ENCODE measurements at regions not wholly inside any gene's neighbourhood (a gene's known extent, or its start where the extent isn't known, plus 50 kb on each side); places are given as distances from the start of the nearest gene placed in this dataset.

GRCh38 chr4:30862196-30862595, 142.0 kb downstream of the PCDH7 start:
- no peak for TF ChIP-seq CTCF (IDR thresholded peaks at IDR 0.05)
- no peaks in the 10 kb centered on the region for H3K4me1 Mint-ChIP-seq
- no peak overlapping the region for H3K4me3 Mint-ChIP-seq
- H3K9me3 Mint-ChIP-seq = peaks cover 8 to 12% of the 10 kb centered on the region in 2 donors
- H3K36me3 Mint-ChIP-seq = no peaks in the 10 kb centered on the region
- no CpG with 5 or more reads among the region's 1 CpG for WGBS (ENCODE audit: insufficient coverage)
- no peak overlapping the region for H3K27ac ChIP-seq (ENCODE audit: low read length)
- no peak for ATAC-seq
- H3K4me3 ChIP-seq (ENCODE audit: low read length) = no peak overlapping the region
- no peaks in the 10 kb centered on the region for H3K9me3 ChIP-seq (ENCODE audit: control insufficient read depth, insufficient read depth, low read length)
- no peaks in the 10 kb centered on the region for H3K36me3 ChIP-seq (ENCODE audit: control insufficient read depth, insufficient read depth, low read length)
- no peaks in the 10 kb centered on the region for H3K27me3 Mint-ChIP-seq (ENCODE audit: low read depth in 2 of 2)
- no peaks in the 10 kb centered on the region for H3K4me1 ChIP-seq (ENCODE audit: control insufficient read depth, insufficient read depth, low read length)
- no peak overlapping the region for H3K27ac Mint-ChIP-seq
- DNase-seq = no peak
- no peaks in the 10 kb centered on the region for H3K27me3 ChIP-seq (ENCODE audit: control insufficient read depth, insufficient read depth, low read length)
- intact Hi-C loops (cut with micrococcal nuclease) = no loop called here

- ATAC-seq = no peak
- no peaks in the 10 kb centered on the region for H3K27me3 ChIP-seq (ENCODE audit: control insufficient read depth, insufficient read depth, low read length)
- Mint-ChIP-seq H3K4me3 (no peak overlapping the region), H3K27me3 (ENCODE audit: low read depth in 2 of 2) (no peaks in the 10 kb centered on the region), H3K27ac (no peak overlapping the region), H3K4me1 (no peaks in the 10 kb centered on the region), H3K36me3 (no peaks in the 10 kb centered on the region), H3K9me3 (peaks cover 8 to 12% of the 10 kb centered on the region in 2 donors)
- no peaks in the 10 kb centered on the region for H3K4me1 ChIP-seq (ENCODE audit: control insufficient read depth, insufficient read depth, low read length)
- TF ChIP-seq CTCF (IDR thresholded peaks at IDR 0.05) = no peak
- intact Hi-C loops (cut with micrococcal nuclease) = no loop called here
- DNase-seq = no peak
- H3K4me3 ChIP-seq (ENCODE audit: low read length) = no peak overlapping the region
- no peaks in the 10 kb centered on the region for H3K9me3 ChIP-seq (ENCODE audit: control insufficient read depth, insufficient read depth, low read length)
- no peaks in the 10 kb centered on the region for H3K36me3 ChIP-seq (ENCODE audit: control insufficient read depth, insufficient read depth, low read length)
- WGBS (ENCODE audit: insufficient coverage) = 90% methylated on average over 2 of the region's 2 CpGs
- H3K27ac ChIP-seq (ENCODE audit: low read length) = no peak overlapping the region
Measured at GRCh38 chr4:30863021-30863420, 142.9 kb downstream of the PCDH7 start.

- 82% methylated on average over 3 of the region's 3 CpGs for WGBS (ENCODE audit: insufficient coverage)
Measured at GRCh38 chr4:30865691-30866090, 145.5 kb downstream of the PCDH7 start.

More at GRCh38 chr4:30865691-30866090, 145.5 kb downstream of the PCDH7 start:
- Mint-ChIP-seq H3K9me3 (peaks cover 3 to 6% of the 10 kb centered on the region in 2 donors), H3K4me3 (no peak overlapping the region), H3K27ac (no peak overlapping the region), H3K36me3 (no peaks in the 10 kb centered on the region), H3K27me3 (ENCODE audit: low read depth in 2 of 2) (no peaks in the 10 kb centered on the region), H3K4me1 (no peaks in the 10 kb centered on the region)
- no peaks in the 10 kb centered on the region for H3K27me3 ChIP-seq (ENCODE audit: control insufficient read depth, insufficient read depth, low read length)
- no peak overlapping the region for H3K4me3 ChIP-seq (ENCODE audit: low read length)
- no peaks in the 10 kb centered on the region for H3K36me3 ChIP-seq (ENCODE audit: control insufficient read depth, insufficient read depth, low read length)
- no peaks in the 10 kb centered on the region for H3K4me1 ChIP-seq (ENCODE audit: control insufficient read depth, insufficient read depth, low read length)
- intact Hi-C loops (cut with micrococcal nuclease) = no loop called here
- TF ChIP-seq CTCF (IDR thresholded peaks at IDR 0.05) = no peak
- no peak overlapping the region for H3K27ac ChIP-seq (ENCODE audit: low read length)
- no peak for ATAC-seq
- no peaks in the 10 kb centered on the region for H3K9me3 ChIP-seq (ENCODE audit: control insufficient read depth, insufficient read depth, low read length)
- DNase-seq = no peak

Measured in natural killer cell (primary cell).